DND-41 (cell line): ENCODE measurements at regions not wholly inside any gene's neighbourhood (a gene's known extent, or its start where the extent isn't known, plus 50 kb on each side); places are given as distances from the start of the nearest gene placed in this dataset.

Experiments used
- CTCF ChIP-seq: IDR thresholded peaks from 2 replicates; pipeline ENCODE4 v1.5.1; 2012; ENCODE audit warnings: borderline replicate concordance, low read length, moderate library complexity, mild to moderate bottlenecking; ENCODE audit not compliant: poor library complexity, severe bottlenecking; ENCODE audit errors: extremely low read depth
- EZH2 ChIP-seq: IDR thresholded peaks from 3 replicates; pipeline ENCODE4 v1.6.1; 2012; ENCODE audit warnings: borderline replicate concordance, low read depth, mild to moderate bottlenecking, moderate library complexity, low read length, inconsistent platforms; ENCODE audit not compliant: severe bottlenecking

- no peak for TF ChIP-seq CTCF
- no peak for TF ChIP-seq EZH2
Observed at GRCh38 chr22:49289822-49290679, 537.6 kb downstream of the BRD1 start.
